HG03442 (cell line): ENCODE measurements at regions not wholly inside any gene's neighbourhood (a gene's known extent, or its start where the extent isn't known, plus 50 kb on each side); places are given as distances from the start of the nearest gene placed in this dataset.

ENCODE experiments used
- ATAC-seq: cut with Tn5 transposase; IDR thresholded peaks from one replicate; pipeline ENCODE4 v1.9.1; 2021; ENCODE audit warnings: mild to moderate bottlenecking, moderate library complexity; ENCODE audit not compliant: unreplicated experiment

GRCh38 chr4:28351102-28351501 is 1490.5 kb downstream of the STIM2 start:
- no peak for ATAC-seq

- ATAC-seq, result no peak
Observed at GRCh38 chr4:28351826-28352225, 1491.2 kb downstream of the STIM2 start.

- no peak for ATAC-seq
Observed at GRCh38 chr4:28354880-28355656, 1494.4 kb downstream of the STIM2 start.

GRCh38 chr4:28357990-28358389 is 1497.3 kb downstream of the STIM2 start:
- ATAC-seq, result no peak

- ATAC-seq, result no peak
Observed at GRCh38 chr4:28358606-28359005, 1498.0 kb downstream of the STIM2 start.

GRCh38 chr4:28360681-28361080 is 1500.0 kb downstream of the STIM2 start:
- ATAC-seq, result no peak

GRCh38 chr4:28362169-28362568 is 1501.5 kb downstream of the STIM2 start:
- ATAC-seq, result no peak

GRCh38 chr4:28369499-28369898 is 1508.9 kb downstream of the STIM2 start:
- ATAC-seq, result no peak

- ATAC-seq, result no peak
Observed at GRCh38 chr4:28373191-28373590, 1512.5 kb downstream of the STIM2 start.

- ATAC-seq, result no peak
Observed at GRCh38 chr4:28373601-28374000, 1513.0 kb downstream of the STIM2 start.

GRCh38 chr4:28378109-28378830 is 1517.6 kb downstream of the STIM2 start:
- ATAC-seq, result no peak

- no peak for ATAC-seq
Observed at GRCh38 chr4:28385801-28386200, 1525.2 kb downstream of the STIM2 start.

GRCh38 chr4:28386776-28387175 is 1526.1 kb downstream of the STIM2 start:
- ATAC-seq, result no peak

GRCh38 chr4:28388471-28388870 is 1527.8 kb downstream of the STIM2 start:
- ATAC-seq, result no peak

- no peak for ATAC-seq
Observed at GRCh38 chr4:28391877-28392276, 1531.2 kb downstream of the STIM2 start.

GRCh38 chr4:28402751-28403150 is 1542.1 kb downstream of the STIM2 start:
- no peak for ATAC-seq

GRCh38 chr4:28421221-28421620 is 1560.6 kb downstream of the STIM2 start:
- no peak for ATAC-seq

- ATAC-seq, result no peak
Observed at GRCh38 chr4:28426251-28426650, 1565.6 kb downstream of the STIM2 start.

- no peak for ATAC-seq
Observed at GRCh38 chr4:28427306-28428085, 1566.9 kb downstream of the STIM2 start.

- ATAC-seq, result no peak
Observed at GRCh38 chr4:28432348-28433025, 1571.8 kb downstream of the STIM2 start.

GRCh38 chr4:28435314-28435713 is 1574.7 kb downstream of the STIM2 start:
- no peak for ATAC-seq
